ENCODE measurements at regions not wholly inside any gene's neighbourhood (a gene's known extent, or its start where the extent isn't known, plus 50 kb on each side); places are given as distances from the start of the nearest gene placed in this dataset.
"Not testable (repeated sequence)": the region's sequence is repeated elsewhere in the genome, so short reads cannot be mapped to it uniquely, and the experiment has no call there.

DNA sequence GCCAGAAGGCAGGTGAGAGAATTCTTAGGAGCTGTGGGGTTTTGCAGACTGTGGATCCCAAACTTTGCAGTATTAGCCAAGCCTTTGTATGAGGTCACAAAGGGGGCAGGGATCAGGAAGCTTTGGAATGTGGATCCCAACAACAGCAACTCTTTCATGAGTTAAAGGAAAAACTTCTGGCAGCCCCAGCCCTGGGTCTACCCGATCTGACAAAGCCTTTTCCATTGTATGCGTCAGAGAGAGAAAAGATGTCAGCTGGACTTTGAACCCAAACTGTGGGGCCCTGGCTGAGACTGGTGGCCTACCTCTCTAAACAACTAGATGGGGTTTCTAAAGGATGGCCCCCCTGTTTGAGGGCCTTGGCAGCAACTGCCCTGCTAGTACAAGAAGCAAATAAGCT is 101.8 kb upstream of the OSBPL11 start:
- H3K4me3 ChIP-seq; H3K9me1 ChIP-seq (ENCODE audit: control insufficient read depth, insufficient read depth, low read length); H3K9me3 ChIP-seq (replicated peaks; ENCODE audit: control insufficient read depth, insufficient read depth, low read depth, low read length); H3K9ac ChIP-seq (ENCODE audit: insufficient read depth in 1 of 2, low read depth in 2 of 2, low read length in 2 of 2); H3K79me2 ChIP-seq (ENCODE audit: control insufficient read depth, insufficient read depth, low read length); H4K20me1 ChIP-seq (replicated peaks; ENCODE audit: control insufficient read depth, insufficient read depth, low read length); H3K4me2 ChIP-seq (ENCODE audit: insufficient read depth, low read length); FAIRE-seq; in situ Hi-C loops (cut with MboI); H2AFZ ChIP-seq (ENCODE audit: low read depth, low read length); DNase-seq (ENCODE audit: extremely low read depth in 1 of 4, low spot score in 3 of 4); H3K4me1 ChIP-seq (replicated peaks in 1 of 2; ENCODE audit: control insufficient read depth in 2 of 2, insufficient read depth in 2 of 2, low read length in 2 of 2); POLR2A ChIA-PET; H3K27me3 ChIP-seq (ENCODE audit: control insufficient read depth in 2 of 2, insufficient read depth in 2 of 2, low read length in 2 of 2); ATAC-seq; CTCF ChIA-PET (ENCODE audit: low intra/inter-chr PET ratio); BruUV-seq (replicated peaks); H3K36me3 ChIP-seq (ENCODE audit: control insufficient read depth, insufficient read depth, low read length); H3K27ac ChIP-seq (ENCODE audit: extremely low read depth, low read depth, low read length); intact Hi-C loops (cut with micrococcal nuclease): not testable (repeated sequence)
- 0% methylated on average over 2 of the region's 2 CpGs for WGBS (ENCODE audit: insufficient coverage, low coverage, missing lambda C conversion rate)

- CTCF ChIA-PET (ENCODE audit: low intra/inter-chr PET ratio); H3K9me1 ChIP-seq (ENCODE audit: control insufficient read depth, insufficient read depth, low read length); in situ Hi-C loops (cut with MboI); H3K9me3 ChIP-seq (replicated peaks; ENCODE audit: control insufficient read depth, insufficient read depth, low read depth, low read length); H3K27me3 ChIP-seq (ENCODE audit: control insufficient read depth in 2 of 2, insufficient read depth in 2 of 2, low read length in 2 of 2); intact Hi-C loops (cut with micrococcal nuclease); ATAC-seq; H3K4me3 ChIP-seq; POLR2A ChIA-PET; H3K9ac ChIP-seq (ENCODE audit: insufficient read depth in 1 of 2, low read depth in 2 of 2, low read length in 2 of 2); H2AFZ ChIP-seq (ENCODE audit: low read depth, low read length); H3K36me3 ChIP-seq (ENCODE audit: control insufficient read depth, insufficient read depth, low read length); FAIRE-seq; H3K27ac ChIP-seq (ENCODE audit: extremely low read depth, low read depth, low read length); DNase-seq (ENCODE audit: extremely low read depth in 1 of 4, low spot score in 3 of 4); H3K79me2 ChIP-seq (ENCODE audit: control insufficient read depth, insufficient read depth, low read length); H3K4me1 ChIP-seq (replicated peaks in 1 of 2; ENCODE audit: control insufficient read depth in 2 of 2, insufficient read depth in 2 of 2, low read length in 2 of 2); BruUV-seq (replicated peaks); H4K20me1 ChIP-seq (replicated peaks; ENCODE audit: control insufficient read depth, insufficient read depth, low read length); H3K4me2 ChIP-seq (ENCODE audit: insufficient read depth, low read length): not testable (repeated sequence)
- 0% methylated on average over 6 of the region's 13 CpGs for WGBS (ENCODE audit: insufficient coverage, low coverage, missing lambda C conversion rate)
Measured at GRCh38 chr3:125697979-125698640, 102.8 kb upstream of the OSBPL11 start.

Measured in K562 (cell line).